HG02943 (cell line): ENCODE measurements at regions not wholly inside any gene's neighbourhood (a gene's known extent, or its start where the extent isn't known, plus 50 kb on each side); places are given as distances from the start of the nearest gene placed in this dataset.
"Not testable (repeated sequence)": the region's sequence is repeated elsewhere in the genome, so short reads cannot be mapped to it uniquely, and the experiment has no call there.

ENCODE experiments used
- ATAC-seq: cut with Tn5 transposase; IDR thresholded peaks from one replicate; pipeline ENCODE4 v1.9.1; 2021; ENCODE audit warnings: mild to moderate bottlenecking, low read depth, moderate library complexity; ENCODE audit not compliant: unreplicated experiment

- ATAC-seq = no peak
Observed at GRCh38 chr21:35818597-35818996, 241.7 kb downstream of the SETD4 start.

DNA sequence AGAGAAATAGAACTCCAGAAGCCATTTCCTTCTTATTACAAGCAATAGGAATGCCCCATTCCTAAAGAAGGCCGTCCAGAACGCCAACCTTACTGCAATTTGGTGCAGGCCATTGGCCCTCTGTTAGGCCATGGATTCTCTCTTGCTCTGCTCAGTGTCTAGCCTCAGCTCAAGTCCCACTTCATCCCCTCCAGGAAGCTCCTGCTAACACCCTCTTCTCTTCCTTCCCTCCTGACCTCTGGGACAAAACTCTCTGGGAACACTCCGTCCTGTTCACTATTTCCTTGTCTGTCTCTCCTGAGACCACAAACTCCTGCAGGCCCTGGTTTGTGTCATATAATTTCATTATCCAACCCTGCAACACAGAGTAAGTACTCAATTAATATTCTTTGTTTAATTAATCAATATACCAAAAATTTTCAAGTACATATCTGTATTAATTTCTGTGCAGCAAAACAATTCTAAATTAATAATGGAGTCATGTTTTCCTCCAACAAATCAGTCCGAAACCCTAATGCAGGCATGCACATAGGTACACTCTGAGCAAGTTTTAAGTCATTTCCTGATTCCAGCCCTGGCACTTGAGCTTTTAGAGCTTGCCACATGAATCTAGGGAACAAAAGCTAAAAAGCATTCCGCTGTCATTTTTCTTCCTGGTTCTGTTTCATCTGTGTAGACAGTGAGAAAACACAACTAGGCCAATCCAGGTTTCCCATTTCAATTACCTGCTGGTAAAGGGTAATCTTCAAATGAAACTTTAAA is 245.3 kb downstream of the SETD4 start:
- ATAC-seq = no peak

- no peak for ATAC-seq
Observed at GRCh38 chr21:35812679-35813078, 247.6 kb downstream of the SETD4 start.

GRCh38 chr21:35811191-35811806 is 249.0 kb downstream of the SETD4 start:
- no peak for ATAC-seq

- no peak for ATAC-seq
Observed at GRCh38 chr21:35810431-35810970, 249.8 kb downstream of the SETD4 start.

DNA sequence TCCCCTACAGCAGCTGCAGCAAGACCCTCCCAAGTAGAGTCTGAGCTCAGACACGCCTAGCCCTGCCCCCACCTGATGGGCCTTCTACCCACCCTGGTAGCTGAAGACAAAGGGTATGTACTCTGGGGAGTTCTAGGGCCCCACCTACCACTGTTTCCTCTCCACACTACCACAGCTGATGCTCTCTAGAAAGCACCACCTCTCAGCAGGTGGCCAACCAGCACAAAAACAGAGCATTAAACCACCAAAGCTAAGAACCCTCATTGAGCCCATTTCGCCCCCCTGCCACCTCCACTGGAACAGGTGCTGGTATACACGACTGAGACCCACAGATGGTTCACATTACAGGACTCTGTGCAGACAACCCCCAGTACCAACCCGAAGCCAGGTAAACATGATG is 258.9 kb downstream of the SETD4 start:
- ATAC-seq = no peak

GRCh38 chr21:35800796-35801385 is 259.4 kb downstream of the SETD4 start:
- not testable (repeated sequence) for ATAC-seq

- ATAC-seq = no peak
Observed at GRCh38 chr21:35796844-35797243, 263.5 kb downstream of the SETD4 start.

GRCh38 chr21:35794527-35794926 is 265.8 kb downstream of the SETD4 start:
- not testable (repeated sequence) for ATAC-seq

GRCh38 chr21:35792569-35793305 is 267.6 kb downstream of the SETD4 start:
- no peak for ATAC-seq

DNA sequence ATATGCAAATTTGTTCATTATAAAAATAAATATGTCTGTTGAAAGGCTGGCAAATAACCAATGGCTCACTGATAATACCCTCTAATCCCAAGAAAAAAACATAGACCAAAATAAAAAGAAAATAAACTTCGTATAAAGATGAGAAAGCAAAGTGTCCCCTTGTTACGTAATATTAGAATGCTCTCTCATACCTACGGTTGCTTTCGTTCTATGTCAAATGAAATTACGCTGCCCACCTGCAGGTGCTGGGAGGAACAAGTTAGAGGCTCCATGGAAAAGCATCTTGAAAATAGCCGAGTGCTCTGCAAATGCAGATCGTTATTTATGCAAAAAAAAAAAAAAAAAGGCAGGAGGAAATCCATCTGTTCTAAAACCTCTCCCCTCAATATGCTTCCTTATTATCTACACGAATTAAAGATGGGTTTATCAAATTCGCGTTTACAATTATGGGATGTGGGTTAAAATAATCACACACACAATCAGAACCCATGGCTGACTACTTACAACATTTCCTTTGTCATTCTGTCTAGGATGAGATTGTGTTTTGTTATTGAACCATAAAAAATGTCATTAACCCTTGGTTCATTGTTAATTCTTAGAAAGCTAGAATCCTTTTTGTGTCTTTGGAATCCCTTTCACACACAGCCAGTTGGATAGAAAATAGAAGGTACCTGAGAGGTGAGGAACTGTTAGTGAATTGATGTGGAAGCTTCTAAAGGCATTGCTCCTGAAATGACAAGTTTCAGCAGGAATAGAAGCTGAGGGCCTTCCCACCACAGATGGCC is 268.6 kb downstream of the SETD4 start:
- ATAC-seq = no peak

DNA sequence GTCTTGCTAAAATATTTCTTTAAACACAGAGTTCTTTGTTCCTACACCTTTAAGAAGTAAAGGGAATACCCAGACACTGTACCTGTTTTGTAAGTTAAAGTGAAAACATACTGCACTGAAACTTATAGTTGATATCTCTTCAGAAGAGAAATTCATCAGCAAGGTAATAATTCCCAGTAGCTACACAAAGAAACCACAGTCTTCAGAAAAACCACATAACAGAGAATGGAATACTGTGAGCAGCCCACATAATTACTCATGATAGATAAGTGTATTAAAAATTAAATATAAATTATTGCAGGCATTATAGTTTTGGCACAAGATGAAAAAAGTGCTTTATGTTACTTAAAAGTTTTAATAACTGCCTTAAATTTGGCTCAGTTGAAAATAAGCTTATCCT is 276.6 kb downstream of the SETD4 start:
- ATAC-seq = no peak

GRCh38 chr21:35782667-35783066 is 277.7 kb downstream of the SETD4 start:
- ATAC-seq = no peak

DNA sequence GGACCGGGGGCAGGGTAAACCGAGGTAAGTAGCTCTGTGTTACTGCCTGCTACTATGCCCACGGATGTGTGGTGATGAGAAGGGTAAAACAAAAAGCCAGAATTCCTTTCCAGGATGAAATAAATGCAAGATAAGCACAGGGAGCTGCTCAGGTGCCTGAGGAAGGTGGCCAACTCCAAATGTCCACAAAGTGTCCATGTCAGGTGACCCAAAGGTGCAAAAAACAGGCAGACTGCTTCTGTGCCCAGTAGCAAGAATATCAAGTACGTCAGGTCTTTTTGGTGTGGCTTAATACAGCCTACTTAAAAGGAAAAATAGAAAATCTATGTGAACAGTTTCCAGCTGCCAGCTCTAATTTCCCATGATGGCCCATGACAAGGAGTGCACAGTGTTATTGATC is 279.3 kb downstream of the SETD4 start:
- ATAC-seq = no peak

DNA sequence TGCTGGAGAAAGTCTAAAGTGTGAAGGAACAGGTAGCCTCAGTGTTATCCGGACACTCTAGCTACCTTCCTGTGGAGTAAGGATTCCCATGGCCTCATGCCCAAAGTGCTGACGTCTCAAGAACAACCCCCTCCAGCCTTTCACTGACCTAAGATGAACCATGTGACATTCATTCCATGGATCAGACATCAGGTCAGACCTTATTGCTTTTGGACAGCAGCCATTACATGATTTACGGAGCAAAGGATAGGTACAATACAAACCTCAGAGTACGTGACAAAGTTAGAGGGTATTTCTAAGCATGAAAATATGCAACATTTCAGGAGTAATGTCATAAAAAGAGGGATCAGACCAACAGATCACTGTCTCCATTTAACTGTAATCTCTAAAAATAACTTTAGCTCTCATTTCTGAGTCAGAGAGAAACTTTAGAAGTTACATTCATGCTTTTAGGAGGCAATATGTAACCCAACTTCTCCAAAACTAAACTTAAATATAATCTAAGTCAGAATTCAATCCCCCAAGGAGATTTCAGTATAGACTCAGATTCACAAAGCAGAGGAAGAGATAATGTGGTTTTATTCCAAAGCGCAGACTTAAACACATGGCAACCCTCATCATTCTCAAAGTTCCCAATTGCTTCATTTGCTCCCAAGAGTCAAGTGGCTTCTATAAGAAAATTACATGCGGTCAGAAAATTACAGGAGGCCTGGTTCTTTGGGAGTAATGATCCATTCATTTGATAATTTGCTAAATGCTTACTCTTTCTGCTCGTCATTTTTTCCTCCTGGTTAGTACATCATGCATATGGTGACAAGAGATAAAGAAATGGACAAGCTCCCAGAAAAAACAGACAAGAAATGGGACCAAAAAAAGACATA is 280.4 kb downstream of the SETD4 start:
- no peak for ATAC-seq

GRCh38 chr21:35779167-35779566 is 281.2 kb downstream of the SETD4 start:
- no peak for ATAC-seq

GRCh38 chr21:35777081-35777480 is 283.2 kb downstream of the SETD4 start:
- no peak for ATAC-seq

- no peak for ATAC-seq
Observed at GRCh38 chr21:35775778-35776544, 284.4 kb downstream of the SETD4 start.
